GM12878 (cell line): ENCODE measurements at regions not wholly inside any gene's neighbourhood (a gene's known extent, or its start where the extent isn't known, plus 50 kb on each side); places are given as distances from the start of the nearest gene placed in this dataset.

Experiments used
- ATAC-seq: fragments of 200-7000 bp; cut with Tn5 transposase; 3 replicates; pipeline ENCODE4 v1.9.1; 2020; ENCODE audit warnings: mild to moderate bottlenecking, moderate library complexity
- BruUV-seq: library from RNA; stranded (reverse); fragments of 400-500 nt; replicated peaks from 2 replicates; lab custom pipeline; 2021; lab: Mats Ljungman, UMichigan
- CTCF ChIA-PET: fragments of 300-600 bp; sonication (Branson Sonifier 250); formaldehyde crosslinking; extraction: SDS; loops from one replicate; lab custom pipeline; 2021; ENCODE audit warnings: inconsistent platforms; lab: Yijun Ruan, JAX
- POLR2A ChIA-PET: fragments of 350-600 bp; formaldehyde crosslinking; extraction: SDS; loops from one replicate; lab custom pipeline; 2021; ENCODE audit warnings: inconsistent platforms; lab: Charles Lee
- RAD21 ChIA-PET: fragments of 300-600 bp; sonication (Branson Sonifier 250); formaldehyde crosslinking; loops from one replicate; lab custom pipeline; 2023; ENCODE audit warnings: antibody characterized with exemption; ENCODE audit not compliant: unreplicated experiment; lab: Charles Lee
- SMC1A ChIA-PET: fragments of 300-600 bp; sonication (Branson Sonifier 250); formaldehyde crosslinking; loops from one replicate; lab custom pipeline; 2023; ENCODE audit not compliant: unreplicated experiment, uncharacterized antibody; lab: Charles Lee
- DNase-seq: peaks from one replicate; pipeline ENCODE4 v3.0.0-alpha.2; 2011; ENCODE audit warnings: low read depth, low spot score
- FAIRE-seq: peaks from 3 replicates; lab custom pipeline; 2011; peaks lifted over from hg19 to GRCh38; lab: Jason Lieb, UNC
- H2AFZ ChIP-seq: 2 replicates; pipeline ENCODE4 v1.6.0; 2011; ENCODE audit warnings: low read depth, low read length, control low read depth; ENCODE audit not compliant: control insufficient read depth
- H3K27ac ChIP-seq: 2 replicates; pipeline ENCODE4 v1.5.1; 2011; ENCODE audit warnings: control low read depth; ENCODE audit not compliant: control insufficient read depth, insufficient read depth
- H3K27me3 ChIP-seq, 2 experiments: replicated peaks in 1 of 2; 2 replicates each; pipeline versions ENCODE4 v1.6.0 to v1.6.1; 2011; ENCODE audit warnings: low read length in 1 of 2; ENCODE audit not compliant: control insufficient read depth in 2 of 2, insufficient read depth in 2 of 2
- H3K36me3 ChIP-seq, 2 experiments: 2 replicates each; pipeline ENCODE4 v1.5.1; 2011; ENCODE audit warnings: low read length in 1 of 2; ENCODE audit not compliant: control insufficient read depth in 2 of 2, insufficient read depth in 2 of 2
- H3K4me1 ChIP-seq: 2 replicates; pipeline ENCODE4 v1.6.1; 2011; ENCODE audit warnings: mild to moderate bottlenecking, low read length, moderate library complexity, mixed read lengths; ENCODE audit not compliant: control insufficient read depth, insufficient read depth
- H3K4me2 ChIP-seq: 2 replicates; pipeline ENCODE4 v1.6.0; 2011; ENCODE audit warnings: control low read depth; ENCODE audit not compliant: control insufficient read depth, insufficient read depth
- H3K4me3 ChIP-seq: fragments of 200-600 bp; sonication (generic); 2 replicates; pipeline ENCODE4 v1.5.1; 2016
- H3K79me2 ChIP-seq: 2 replicates; pipeline ENCODE4 v1.6.0; 2011; ENCODE audit warnings: low read length; ENCODE audit not compliant: control insufficient read depth, insufficient read depth
- H3K9ac ChIP-seq: 2 replicates; pipeline ENCODE4 v1.8.0; 2011; ENCODE audit warnings: low read length, control low read depth, mixed read lengths; ENCODE audit not compliant: control insufficient read depth, insufficient read depth
- H3K9me3 ChIP-seq: replicated peaks from 3 replicates; pipeline ENCODE4 v1.5.1; 2011; ENCODE audit warnings: mild to moderate bottlenecking, low read length; ENCODE audit not compliant: control insufficient read depth, insufficient read depth
- H4K20me1 ChIP-seq: 2 replicates; pipeline ENCODE4 v1.6.0; 2011; ENCODE audit not compliant: control insufficient read depth, insufficient read depth
- EZH2 ChIP-seq: IDR thresholded peaks from 2 replicates; pipeline ENCODE4 v1.6.1; 2012; ENCODE audit warnings: low read depth, mild to moderate bottlenecking, control low read depth, inconsistent platforms, low read length, borderline replicate concordance; ENCODE audit not compliant: control insufficient read depth
- FOXM1 ChIP-seq: IDR thresholded peaks from 2 replicates; pipeline ENCODE4 v1.6.1; 2012; ENCODE audit warnings: low read depth, mild to moderate bottlenecking, inconsistent platforms, low read length, moderate library complexity
- MYC ChIP-seq: IDR thresholded peaks from 2 replicates; pipeline ENCODE4 v1.6.1; 2011; ENCODE audit warnings: mild to moderate bottlenecking, low read length, moderate library complexity, inconsistent platforms; ENCODE audit not compliant: insufficient read depth, insufficient replicate concordance, insufficient read length, severe bottlenecking
- NBN ChIP-seq: fragments of 450-650 bp; IDR thresholded peaks from 2 replicates; pipeline ENCODE4 v1.6.1; 2016
- POLR2A ChIP-seq: IDR thresholded peaks from 2 replicates; pipeline ENCODE4 v1.6.1; 2011; ENCODE audit warnings: low read depth, mild to moderate bottlenecking, low read length
- ZNF207 ChIP-seq: fragments of 450-650 bp; IDR thresholded peaks from 2 replicates; pipeline ENCODE4 v1.6.1; 2014; ENCODE audit warnings: antibody characterized with exemption, mild to moderate bottlenecking, borderline replicate concordance
- ZNF622 ChIP-seq: fragments of 450-650 bp; IDR thresholded peaks from 2 replicates; pipeline ENCODE4 v1.6.1; 2017; ENCODE audit warnings: mild to moderate bottlenecking, inconsistent platforms
- WGBS: methylation state at CpG from one replicate; pipeline ENCODE4 v1.1.6; 2016; ENCODE audit warnings: low lambda C conversion rate; ENCODE audit not compliant: insufficient replicate concordance, insufficient coverage; ENCODE audit errors: missing lambda C conversion rate; 5-methylcytosine and 5-hydroxymethylcytosine counted together
- in situ Hi-C: fragments of 300-500 bp; cut with MboI; formaldehyde crosslinking; loops from 9 replicates; pipeline ENCODE4 v1.14.3; 2018; ENCODE audit warnings: mixed read lengths
- intact Hi-C: fragments of 100-400 bp; cut with micrococcal nuclease; formaldehyde crosslinking; loops from one replicate; pipeline ENCODE4 v1.14.2; 2022; ENCODE audit not compliant: unreplicated experiment
- TF ChIP-seq, protein P1 (sequence below): IDR thresholded peaks from 2 replicates; pipeline ENCODE4 v1.6.1; 2012; ENCODE audit warnings: improper control_type of control experiment, low read depth, low read length; ENCODE audit not compliant: insufficient replicate concordance
- TF ChIP-seq, protein P2 (sequence below): fragments of 450-650 bp; IDR thresholded peaks from 2 replicates; pipeline ENCODE4 v1.6.1; 2014; ENCODE audit warnings: mild to moderate bottlenecking
- TF ChIP-seq, protein P3 (sequence below): IDR thresholded peaks from 2 replicates; pipeline ENCODE4 v1.6.1; 2012; ENCODE audit warnings: mild to moderate bottlenecking, low read depth, low read length
- TF ChIP-seq, protein P4 (sequence below): IDR thresholded peaks from 2 replicates; pipeline ENCODE4 v1.6.1; 2011; ENCODE audit warnings: borderline replicate concordance, low read depth, mild to moderate bottlenecking, moderate library complexity, low read length; ENCODE audit not compliant: insufficient read depth, poor library complexity, severe bottlenecking

DNA sequence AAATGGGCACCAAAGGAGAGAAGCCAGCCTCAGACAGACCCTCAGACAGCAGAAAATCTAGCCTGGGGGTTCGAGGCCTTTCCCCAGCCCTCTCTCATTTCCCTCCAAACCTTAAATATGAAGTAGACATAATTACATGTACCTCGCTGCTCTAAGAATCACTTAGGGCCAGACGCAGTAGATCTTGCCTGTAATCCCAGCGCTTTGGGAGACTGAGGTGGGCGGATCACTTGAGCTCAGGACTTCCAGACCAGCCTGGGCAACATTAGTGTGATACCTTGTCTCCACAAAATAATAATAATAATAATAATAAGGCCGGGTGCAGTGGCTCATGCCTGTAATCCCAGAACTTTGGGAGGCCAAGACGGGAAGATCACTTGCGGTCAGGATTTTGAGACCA is 52.1 kb upstream of the WNT7B start (continued):
- TF ChIP-seq, protein P1, sequence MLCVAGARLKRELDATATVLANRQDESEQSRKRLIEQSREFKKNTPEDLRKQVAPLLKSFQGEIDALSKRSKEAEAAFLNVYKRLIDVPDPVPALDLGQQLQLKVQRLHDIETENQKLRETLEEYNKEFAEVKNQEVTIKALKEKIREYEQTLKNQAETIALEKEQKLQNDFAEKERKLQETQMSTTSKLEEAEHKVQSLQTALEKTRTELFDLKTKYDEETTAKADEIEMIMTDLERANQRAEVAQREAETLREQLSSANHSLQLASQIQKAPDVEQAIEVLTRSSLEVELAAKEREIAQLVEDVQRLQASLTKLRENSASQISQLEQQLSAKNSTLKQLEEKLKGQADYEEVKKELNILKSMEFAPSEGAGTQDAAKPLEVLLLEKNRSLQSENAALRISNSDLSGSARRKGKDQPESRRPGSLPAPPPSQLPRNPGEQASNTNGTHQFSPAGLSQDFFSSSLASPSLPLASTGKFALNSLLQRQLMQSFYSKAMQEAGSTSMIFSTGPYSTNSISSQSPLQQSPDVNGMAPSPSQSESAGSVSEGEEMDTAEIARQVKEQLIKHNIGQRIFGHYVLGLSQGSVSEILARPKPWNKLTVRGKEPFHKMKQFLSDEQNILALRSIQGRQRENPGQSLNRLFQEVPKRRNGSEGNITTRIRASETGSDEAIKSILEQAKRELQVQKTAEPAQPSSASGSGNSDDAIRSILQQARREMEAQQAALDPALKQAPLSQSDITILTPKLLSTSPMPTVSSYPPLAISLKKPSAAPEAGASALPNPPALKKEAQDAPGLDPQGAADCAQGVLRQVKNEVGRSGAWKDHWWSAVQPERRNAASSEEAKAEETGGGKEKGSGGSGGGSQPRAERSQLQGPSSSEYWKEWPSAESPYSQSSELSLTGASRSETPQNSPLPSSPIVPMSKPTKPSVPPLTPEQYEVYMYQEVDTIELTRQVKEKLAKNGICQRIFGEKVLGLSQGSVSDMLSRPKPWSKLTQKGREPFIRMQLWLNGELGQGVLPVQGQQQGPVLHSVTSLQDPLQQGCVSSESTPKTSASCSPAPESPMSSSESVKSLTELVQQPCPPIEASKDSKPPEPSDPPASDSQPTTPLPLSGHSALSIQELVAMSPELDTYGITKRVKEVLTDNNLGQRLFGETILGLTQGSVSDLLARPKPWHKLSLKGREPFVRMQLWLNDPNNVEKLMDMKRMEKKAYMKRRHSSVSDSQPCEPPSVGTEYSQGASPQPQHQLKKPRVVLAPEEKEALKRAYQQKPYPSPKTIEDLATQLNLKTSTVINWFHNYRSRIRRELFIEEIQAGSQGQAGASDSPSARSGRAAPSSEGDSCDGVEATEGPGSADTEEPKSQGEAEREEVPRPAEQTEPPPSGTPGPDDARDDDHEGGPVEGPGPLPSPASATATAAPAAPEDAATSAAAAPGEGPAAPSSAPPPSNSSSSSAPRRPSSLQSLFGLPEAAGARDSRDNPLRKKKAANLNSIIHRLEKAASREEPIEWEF = no peak
- TF ChIP-seq, protein P2, sequence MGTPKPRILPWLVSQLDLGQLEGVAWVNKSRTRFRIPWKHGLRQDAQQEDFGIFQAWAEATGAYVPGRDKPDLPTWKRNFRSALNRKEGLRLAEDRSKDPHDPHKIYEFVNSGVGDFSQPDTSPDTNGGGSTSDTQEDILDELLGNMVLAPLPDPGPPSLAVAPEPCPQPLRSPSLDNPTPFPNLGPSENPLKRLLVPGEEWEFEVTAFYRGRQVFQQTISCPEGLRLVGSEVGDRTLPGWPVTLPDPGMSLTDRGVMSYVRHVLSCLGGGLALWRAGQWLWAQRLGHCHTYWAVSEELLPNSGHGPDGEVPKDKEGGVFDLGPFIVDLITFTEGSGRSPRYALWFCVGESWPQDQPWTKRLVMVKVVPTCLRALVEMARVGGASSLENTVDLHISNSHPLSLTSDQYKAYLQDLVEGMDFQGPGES = no peak
- TF ChIP-seq ZNF622 (no peak), MYC (no peak)
- TF ChIP-seq, all 136 proteins: peak for 0

DNA sequence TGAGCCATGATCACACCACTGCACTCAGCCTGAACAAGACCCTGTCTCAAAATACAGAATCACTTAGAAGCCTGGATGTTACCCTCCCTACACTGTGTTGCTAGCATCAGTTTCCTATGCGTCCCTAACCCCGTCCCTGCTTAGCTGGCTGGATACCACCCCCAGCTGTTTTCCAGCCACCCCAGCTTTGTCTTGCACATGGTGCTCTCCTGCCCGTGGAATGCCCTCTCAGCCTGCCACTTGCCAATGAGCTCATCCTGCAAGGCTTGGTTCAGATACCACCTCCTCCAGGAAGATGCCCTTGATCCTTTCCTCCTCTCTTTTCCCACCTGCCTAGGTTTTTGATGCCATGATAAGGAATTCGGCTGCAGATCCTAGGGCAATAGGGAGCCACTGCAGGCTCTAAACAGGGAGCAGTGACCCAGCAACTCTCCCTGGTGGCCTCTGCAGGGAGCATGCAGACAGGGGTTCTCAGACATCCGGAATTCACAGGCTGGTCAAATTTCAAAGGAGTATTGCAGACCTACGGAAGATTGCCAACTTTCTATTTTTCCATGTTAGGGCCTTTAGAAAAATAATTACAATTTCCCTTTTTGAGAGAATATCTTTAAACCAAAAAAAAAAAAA is 52.7 kb upstream of the WNT7B start:
- 50% methylated on average over 6 of the region's 6 CpGs for WGBS
- no peaks in the 10 kb centered on the region for H3K36me3 ChIP-seq
- ChIA-PET POLR2A (no interaction called here), RAD21 (no interaction called here), CTCF (no interaction called here), SMC1A (no interaction called here)
- no peaks in the 10 kb centered on the region for H3K4me1 ChIP-seq
- H3K4me3 ChIP-seq = no peak overlapping the region
- peaks cover 9% of the 10 kb centered on the region in 2 experiments; a peak in 3 of 4 replicates for H3K27me3 ChIP-seq
- H3K9me3 ChIP-seq = no peaks in the 10 kb centered on the region
- no peak overlapping the region for H2AFZ ChIP-seq
- H4K20me1 ChIP-seq = no peaks in the 10 kb centered on the region
- in situ Hi-C loops (no loop called here), intact Hi-C loops (no loop called here)
- no peak for FAIRE-seq
- no peak for DNase-seq
- H3K9ac ChIP-seq = no peak overlapping the region
- no peak for ATAC-seq
- no TSS peak for BruUV-seq
- H3K27ac ChIP-seq = no peak overlapping the region
- H3K79me2 ChIP-seq = no peaks in the 10 kb centered on the region
- H3K4me2 ChIP-seq = no peak overlapping the region
- TF ChIP-seq POLR2A (no peak), EZH2 (no peak), ZNF207 (no peak), FOXM1 (no peak), NBN (no peak)
- TF ChIP-seq, protein P3, sequence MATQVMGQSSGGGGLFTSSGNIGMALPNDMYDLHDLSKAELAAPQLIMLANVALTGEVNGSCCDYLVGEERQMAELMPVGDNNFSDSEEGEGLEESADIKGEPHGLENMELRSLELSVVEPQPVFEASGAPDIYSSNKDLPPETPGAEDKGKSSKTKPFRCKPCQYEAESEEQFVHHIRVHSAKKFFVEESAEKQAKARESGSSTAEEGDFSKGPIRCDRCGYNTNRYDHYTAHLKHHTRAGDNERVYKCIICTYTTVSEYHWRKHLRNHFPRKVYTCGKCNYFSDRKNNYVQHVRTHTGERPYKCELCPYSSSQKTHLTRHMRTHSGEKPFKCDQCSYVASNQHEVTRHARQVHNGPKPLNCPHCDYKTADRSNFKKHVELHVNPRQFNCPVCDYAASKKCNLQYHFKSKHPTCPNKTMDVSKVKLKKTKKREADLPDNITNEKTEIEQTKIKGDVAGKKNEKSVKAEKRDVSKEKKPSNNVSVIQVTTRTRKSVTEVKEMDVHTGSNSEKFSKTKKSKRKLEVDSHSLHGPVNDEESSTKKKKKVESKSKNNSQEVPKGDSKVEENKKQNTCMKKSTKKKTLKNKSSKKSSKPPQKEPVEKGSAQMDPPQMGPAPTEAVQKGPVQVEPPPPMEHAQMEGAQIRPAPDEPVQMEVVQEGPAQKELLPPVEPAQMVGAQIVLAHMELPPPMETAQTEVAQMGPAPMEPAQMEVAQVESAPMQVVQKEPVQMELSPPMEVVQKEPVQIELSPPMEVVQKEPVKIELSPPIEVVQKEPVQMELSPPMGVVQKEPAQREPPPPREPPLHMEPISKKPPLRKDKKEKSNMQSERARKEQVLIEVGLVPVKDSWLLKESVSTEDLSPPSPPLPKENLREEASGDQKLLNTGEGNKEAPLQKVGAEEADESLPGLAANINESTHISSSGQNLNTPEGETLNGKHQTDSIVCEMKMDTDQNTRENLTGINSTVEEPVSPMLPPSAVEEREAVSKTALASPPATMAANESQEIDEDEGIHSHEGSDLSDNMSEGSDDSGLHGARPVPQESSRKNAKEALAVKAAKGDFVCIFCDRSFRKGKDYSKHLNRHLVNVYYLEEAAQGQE = no peak
- TF ChIP-seq, protein P4, sequence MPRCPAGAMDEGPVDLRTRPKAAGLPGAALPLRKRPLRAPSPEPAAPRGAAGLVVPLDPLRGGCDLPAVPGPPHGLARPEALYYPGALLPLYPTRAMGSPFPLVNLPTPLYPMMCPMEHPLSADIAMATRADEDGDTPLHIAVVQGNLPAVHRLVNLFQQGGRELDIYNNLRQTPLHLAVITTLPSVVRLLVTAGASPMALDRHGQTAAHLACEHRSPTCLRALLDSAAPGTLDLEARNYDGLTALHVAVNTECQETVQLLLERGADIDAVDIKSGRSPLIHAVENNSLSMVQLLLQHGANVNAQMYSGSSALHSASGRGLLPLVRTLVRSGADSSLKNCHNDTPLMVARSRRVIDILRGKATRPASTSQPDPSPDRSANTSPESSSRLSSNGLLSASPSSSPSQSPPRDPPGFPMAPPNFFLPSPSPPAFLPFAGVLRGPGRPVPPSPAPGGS = no peak
